ENCODE measurements at regions not wholly inside any gene's neighbourhood (a gene's known extent, or its start where the extent isn't known, plus 50 kb on each side); places are given as distances from the start of the nearest gene placed in this dataset.

DNA sequence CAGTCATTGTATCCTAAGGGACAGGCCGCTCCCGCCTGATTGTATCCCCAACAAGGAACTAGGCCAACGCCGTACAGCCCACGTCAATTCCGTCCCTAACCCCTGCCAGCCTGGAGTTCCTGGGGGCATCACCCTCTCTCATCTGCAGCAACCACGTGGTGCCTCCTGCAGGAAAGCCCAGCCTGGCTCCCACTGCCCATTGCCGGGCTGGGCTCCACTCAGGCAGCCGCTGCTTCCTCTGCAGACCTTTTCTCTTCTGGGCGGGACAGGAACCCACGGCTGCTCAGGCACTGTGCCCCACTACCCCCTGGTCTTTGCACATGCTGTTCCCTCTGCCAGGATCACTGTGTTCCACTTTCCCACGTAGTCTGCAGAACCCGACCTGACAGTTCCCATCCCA, 212.2 kb downstream of the TFCP2L1 start:
- H3K4me1 ChIP-seq (ENCODE audit: control insufficient read depth, insufficient read depth, low read length), result peaks cover 9% of the 10 kb centered on the region
- peaks cover 29% of the 10 kb centered on the region for H3K27me3 ChIP-seq (ENCODE audit: control insufficient read depth, insufficient read depth, low read length)
- H3K9ac ChIP-seq (ENCODE audit: low read depth, low read length), result no peak overlapping the region
- no peaks in the 10 kb centered on the region for H3K36me3 ChIP-seq (ENCODE audit: insufficient read depth, low read length)
- no peak overlapping the region for H3K4me2 ChIP-seq (ENCODE audit: low read length)
- no peak overlapping the region for H3K4me3 ChIP-seq (ENCODE audit: low read length)
- no peaks in the 10 kb centered on the region for H3K9me3 ChIP-seq (replicated peaks; ENCODE audit: low read length)

- Histone ChIP-seq H3K9ac (ENCODE audit: low read depth, low read length) (no peak overlapping the region), H3K4me3 (ENCODE audit: low read length) (no peak overlapping the region), H3K4me2 (ENCODE audit: low read length) (no peak overlapping the region), H3K9me3 (replicated peaks; ENCODE audit: low read length) (no peaks in the 10 kb centered on the region), H3K4me1 (ENCODE audit: control insufficient read depth, insufficient read depth, low read length) (peaks cover 9% of the 10 kb centered on the region), H3K27me3 (ENCODE audit: control insufficient read depth, insufficient read depth, low read length) (peaks cover 26% of the 10 kb centered on the region), H3K36me3 (ENCODE audit: insufficient read depth, low read length) (no peaks in the 10 kb centered on the region)
These were observed 211.4 kb downstream of the TFCP2L1 start for GRCh38 chr2:121073320-121074210.

DNA sequence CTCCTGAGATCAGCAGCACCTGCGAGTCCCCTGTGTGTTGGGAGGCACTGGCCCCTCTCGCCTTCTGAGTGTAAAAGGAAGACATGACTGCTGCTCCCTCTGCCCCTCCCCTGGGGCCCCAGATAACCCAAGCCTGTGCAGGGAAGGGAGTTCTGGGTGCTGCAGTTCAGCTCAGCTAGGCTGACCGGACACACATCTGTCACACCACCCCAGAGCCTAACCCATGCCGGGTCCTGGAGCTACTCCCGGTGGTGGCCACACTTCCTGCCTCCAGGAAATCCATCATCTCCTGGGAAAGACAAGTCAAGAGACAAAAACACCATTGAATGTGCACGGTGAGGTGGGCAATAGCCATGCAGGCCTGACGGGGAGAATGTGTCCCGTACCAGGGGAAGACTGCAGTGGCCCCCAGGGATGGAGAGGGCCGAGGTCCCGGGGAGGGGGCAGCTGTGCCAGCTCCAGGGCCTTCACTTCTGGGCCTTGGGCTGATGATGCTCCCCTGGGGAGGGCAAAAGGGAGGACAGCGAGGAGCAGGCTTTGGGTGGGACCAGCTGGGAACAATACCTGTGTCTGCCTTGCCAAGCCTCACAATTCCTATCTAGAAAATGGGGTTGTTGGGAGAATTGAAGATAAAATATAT, 210.6 kb downstream of the TFCP2L1 start:
- no peak overlapping the region for H3K4me2 ChIP-seq (ENCODE audit: low read length)
- H3K27me3 ChIP-seq (ENCODE audit: control insufficient read depth, insufficient read depth, low read length), result peaks cover 28% of the 10 kb centered on the region
- peaks cover 9% of the 10 kb centered on the region for H3K4me1 ChIP-seq (ENCODE audit: control insufficient read depth, insufficient read depth, low read length)
- H3K36me3 ChIP-seq (ENCODE audit: insufficient read depth, low read length), result no peaks in the 10 kb centered on the region
- no peak overlapping the region for H3K4me3 ChIP-seq (ENCODE audit: low read length)
- H3K9ac ChIP-seq (ENCODE audit: low read depth, low read length), result no peak overlapping the region
- no peaks in the 10 kb centered on the region for H3K9me3 ChIP-seq (replicated peaks; ENCODE audit: low read length)

DNA sequence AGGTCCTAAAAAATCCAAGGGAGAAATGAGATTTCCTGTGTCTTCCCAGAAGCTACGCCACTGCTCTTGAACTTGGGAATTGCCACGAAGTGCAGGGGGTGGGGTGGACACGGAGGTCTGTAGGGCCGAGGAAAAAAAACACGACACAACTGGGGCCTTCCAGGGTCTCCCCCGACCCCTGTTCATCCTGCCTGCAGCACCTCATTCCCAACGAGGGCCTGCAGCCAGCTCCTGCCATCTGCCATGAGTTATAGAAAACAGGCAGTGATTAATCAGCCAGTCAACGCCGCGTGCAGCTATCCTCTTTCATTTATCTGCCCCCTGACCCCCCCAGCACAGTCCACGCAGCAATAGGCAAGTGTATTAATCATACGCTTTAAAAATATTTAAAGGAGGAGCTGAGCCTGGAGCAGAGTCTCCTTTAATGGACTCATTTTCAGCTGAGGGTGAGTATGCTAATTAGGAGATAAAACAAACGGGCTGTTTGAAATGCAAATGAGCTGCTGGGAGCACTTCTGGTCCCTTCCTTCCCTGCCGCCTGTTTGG, 209.9 kb downstream of the TFCP2L1 start:
- peaks cover 29% of the 10 kb centered on the region for H3K27me3 ChIP-seq (ENCODE audit: control insufficient read depth, insufficient read depth, low read length)
- peak overlapping the region; percentile 75 for H3K4me2 ChIP-seq (ENCODE audit: low read length)
- H3K4me1 ChIP-seq (ENCODE audit: control insufficient read depth, insufficient read depth, low read length), result peaks cover 9% of the 10 kb centered on the region
- H3K9ac ChIP-seq (ENCODE audit: low read depth, low read length), result peak overlapping the region; percentile 62
- no peaks in the 10 kb centered on the region for H3K36me3 ChIP-seq (ENCODE audit: insufficient read depth, low read length)
- H3K9me3 ChIP-seq (replicated peaks; ENCODE audit: low read length), result no peaks in the 10 kb centered on the region
- H3K4me3 ChIP-seq (ENCODE audit: low read length), result peak overlapping the region; percentile 43

GRCh38 chr2:121075641-121076497, 209.1 kb downstream of the TFCP2L1 start:
- H3K9ac ChIP-seq (ENCODE audit: low read depth, low read length), result peak overlapping the region; percentile 62
- H3K27me3 ChIP-seq (ENCODE audit: control insufficient read depth, insufficient read depth, low read length), result peaks cover 29% of the 10 kb centered on the region

GRCh38 chr2:121076498-121076820, 208.5 kb downstream of the TFCP2L1 start:
- peaks cover 34% of the 10 kb centered on the region for H3K27me3 ChIP-seq (ENCODE audit: control insufficient read depth, insufficient read depth, low read length)
- H3K9me3 ChIP-seq (replicated peaks; ENCODE audit: low read length), result no peaks in the 10 kb centered on the region
- H3K4me3 ChIP-seq (ENCODE audit: low read length), result no peak overlapping the region
- peaks cover 9% of the 10 kb centered on the region for H3K4me1 ChIP-seq (ENCODE audit: control insufficient read depth, insufficient read depth, low read length)
- H3K36me3 ChIP-seq (ENCODE audit: insufficient read depth, low read length), result no peaks in the 10 kb centered on the region
- no peak overlapping the region for H3K4me2 ChIP-seq (ENCODE audit: low read length)
- H3K9ac ChIP-seq (ENCODE audit: low read depth, low read length), result no peak overlapping the region

More at GRCh38 chr2:121075641-121076497, 209.1 kb downstream of the TFCP2L1 start:
- no peaks in the 10 kb centered on the region for H3K36me3 ChIP-seq (ENCODE audit: insufficient read depth, low read length)
- peak overlapping the region; percentile 75 for H3K4me2 ChIP-seq (ENCODE audit: low read length)
- H3K9me3 ChIP-seq (replicated peaks; ENCODE audit: low read length), result no peaks in the 10 kb centered on the region
- H3K4me1 ChIP-seq (ENCODE audit: control insufficient read depth, insufficient read depth, low read length), result peaks cover 9% of the 10 kb centered on the region
- H3K4me3 ChIP-seq (ENCODE audit: low read length), result peak overlapping the region; percentile 43

DNA sequence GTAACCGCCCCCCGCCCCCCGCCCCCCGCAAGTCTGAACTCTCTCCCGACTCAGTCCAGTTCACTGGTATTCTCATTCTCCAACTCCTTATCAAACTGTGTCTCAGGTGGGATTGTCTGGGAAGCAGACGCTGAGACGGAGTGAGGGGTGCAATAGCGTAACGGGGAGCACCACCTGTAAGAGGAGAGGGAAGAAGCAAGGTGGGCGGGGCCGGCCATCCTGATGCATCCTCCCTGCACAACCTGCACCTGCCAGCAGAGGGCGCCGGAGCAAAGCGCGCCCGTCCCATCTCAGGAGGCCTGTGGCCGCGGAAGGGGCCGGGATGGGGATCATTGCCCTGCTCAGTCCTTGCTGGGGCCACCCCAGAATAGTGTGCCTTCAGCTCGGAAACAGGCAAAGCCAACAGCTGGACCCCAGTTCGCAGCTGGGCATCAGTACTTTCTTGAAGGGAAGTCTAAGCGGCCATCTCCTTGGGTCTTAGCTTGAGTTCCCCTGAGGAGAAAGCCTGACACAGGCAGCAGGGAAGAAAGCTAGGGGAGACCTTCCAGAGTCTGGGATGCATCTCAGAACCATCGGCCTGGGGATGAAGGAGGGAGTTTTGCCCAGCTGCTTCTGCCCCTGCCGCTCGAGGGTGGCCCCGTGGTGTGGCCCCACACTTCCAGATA, 208.0 kb downstream of the TFCP2L1 start:
- Histone ChIP-seq H3K27me3 (ENCODE audit: control insufficient read depth, insufficient read depth, low read length) (peaks cover 36% of the 10 kb centered on the region), H3K9ac (ENCODE audit: low read depth, low read length) (no peak overlapping the region), H3K4me1 (ENCODE audit: control insufficient read depth, insufficient read depth, low read length) (peaks cover 9% of the 10 kb centered on the region), H3K36me3 (ENCODE audit: insufficient read depth, low read length) (no peaks in the 10 kb centered on the region), H3K4me2 (ENCODE audit: low read length) (no peak overlapping the region), H3K9me3 (replicated peaks; ENCODE audit: low read length) (no peaks in the 10 kb centered on the region), H3K4me3 (ENCODE audit: low read length) (no peak overlapping the region)

DNA sequence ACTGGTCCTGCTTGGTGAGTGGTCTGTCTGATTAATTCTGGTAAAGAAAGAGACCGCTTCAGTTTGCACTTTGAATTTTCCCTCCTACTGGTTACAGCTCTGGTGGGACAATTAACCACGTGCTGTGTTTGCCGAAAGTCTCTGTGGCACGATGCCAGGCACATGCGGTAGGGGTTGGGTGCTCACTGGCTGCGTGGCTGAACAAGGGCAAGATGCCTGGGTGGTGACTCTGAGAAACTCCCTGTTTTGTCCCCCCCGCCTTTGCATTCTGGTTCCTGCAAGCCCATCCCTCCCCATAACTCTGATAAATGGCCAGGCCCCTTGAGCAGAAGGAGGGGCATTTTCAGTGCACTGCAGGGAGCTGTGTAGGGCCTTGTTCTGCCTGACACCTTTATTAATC, 206.1 kb downstream of the TFCP2L1 start:
- Histone ChIP-seq H3K4me1 (ENCODE audit: control insufficient read depth, insufficient read depth, low read length) (peaks cover 9% of the 10 kb centered on the region), H3K4me2 (ENCODE audit: low read length) (no peak overlapping the region), H3K4me3 (ENCODE audit: low read length) (no peak overlapping the region), H3K9ac (ENCODE audit: low read depth, low read length) (no peak overlapping the region), H3K27me3 (ENCODE audit: control insufficient read depth, insufficient read depth, low read length) (peaks cover 45% of the 10 kb centered on the region), H3K36me3 (ENCODE audit: insufficient read depth, low read length) (no peaks in the 10 kb centered on the region), H3K9me3 (replicated peaks; ENCODE audit: low read length) (no peaks in the 10 kb centered on the region)

GRCh38 chr2:121080013-121080772, 204.8 kb downstream of the TFCP2L1 start:
- Histone ChIP-seq H3K9me3 (replicated peaks; ENCODE audit: low read length) (no peaks in the 10 kb centered on the region), H3K4me2 (ENCODE audit: low read length) (no peak overlapping the region), H3K4me1 (ENCODE audit: control insufficient read depth, insufficient read depth, low read length) (peaks cover 5% of the 10 kb centered on the region), H3K36me3 (ENCODE audit: insufficient read depth, low read length) (no peaks in the 10 kb centered on the region), H3K27me3 (ENCODE audit: control insufficient read depth, insufficient read depth, low read length) (peaks cover 45% of the 10 kb centered on the region), H3K9ac (ENCODE audit: low read depth, low read length) (no peak overlapping the region), H3K4me3 (ENCODE audit: low read length) (no peak overlapping the region)

GRCh38 chr2:121081701-121082100, 203.3 kb downstream of the TFCP2L1 start:
- H3K27me3 ChIP-seq (ENCODE audit: control insufficient read depth, insufficient read depth, low read length), result peaks cover 43% of the 10 kb centered on the region

More at GRCh38 chr2:121081701-121082100, 203.3 kb downstream of the TFCP2L1 start:
- Histone ChIP-seq H3K4me2 (ENCODE audit: low read length) (no peak overlapping the region), H3K9ac (ENCODE audit: low read depth, low read length) (no peak overlapping the region), H3K36me3 (ENCODE audit: insufficient read depth, low read length) (no peaks in the 10 kb centered on the region), H3K4me1 (ENCODE audit: control insufficient read depth, insufficient read depth, low read length) (no peaks in the 10 kb centered on the region), H3K4me3 (ENCODE audit: low read length) (no peak overlapping the region), H3K9me3 (replicated peaks; ENCODE audit: low read length) (no peaks in the 10 kb centered on the region)

Measured in skeletal muscle satellite cell (primary cell).